ENCODE measurements at regions not wholly inside any gene's neighbourhood (a gene's known extent, or its start where the extent isn't known, plus 50 kb on each side); places are given as distances from the start of the nearest gene placed in this dataset.

DNA sequence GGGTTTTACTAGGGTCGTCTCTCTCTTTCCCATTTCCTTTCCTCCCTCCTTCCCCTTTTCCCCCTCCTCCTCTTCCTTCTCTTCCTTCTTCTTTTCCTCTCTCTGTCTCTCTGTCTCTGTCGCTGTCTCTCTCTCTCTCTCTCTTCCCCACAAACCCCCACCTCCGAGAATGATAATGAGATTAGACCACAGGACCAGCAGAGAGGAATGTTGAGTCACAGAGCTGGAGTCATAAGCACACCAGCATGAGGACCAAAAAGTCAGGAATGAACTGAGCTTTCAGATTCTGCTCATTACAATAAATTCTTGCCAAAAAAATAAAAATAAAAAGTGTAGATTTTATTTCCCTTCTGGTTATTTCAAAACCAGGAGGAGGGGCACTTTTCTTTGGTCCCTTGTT is 377.4 kb downstream of the LTN1 start:
- H3K36me3 ChIP-seq = no peaks in the 10 kb centered on the region
- no peak overlapping the region for H3K27ac ChIP-seq
- H3K4me1 ChIP-seq (ENCODE audit: control insufficient read depth in 1 of 2, low read depth in 2 of 2) = peaks cover 6 to 10% of the 10 kb centered on the region in 2 donors
- H3K9me3 ChIP-seq = peaks cover 2% of the 10 kb centered on the region
- DNase-seq (ENCODE audit: low spot score) = no peak
- ATAC-seq (ENCODE audit: insufficient number of reproducible peaks, low FRiP score, low read depth) = no peak
- H3K4me3 ChIP-seq = no peak overlapping the region
- H3K27me3 ChIP-seq (replicated peaks; ENCODE audit: insufficient read depth) = no peaks in the 10 kb centered on the region
- TF ChIP-seq, protein P1, sequence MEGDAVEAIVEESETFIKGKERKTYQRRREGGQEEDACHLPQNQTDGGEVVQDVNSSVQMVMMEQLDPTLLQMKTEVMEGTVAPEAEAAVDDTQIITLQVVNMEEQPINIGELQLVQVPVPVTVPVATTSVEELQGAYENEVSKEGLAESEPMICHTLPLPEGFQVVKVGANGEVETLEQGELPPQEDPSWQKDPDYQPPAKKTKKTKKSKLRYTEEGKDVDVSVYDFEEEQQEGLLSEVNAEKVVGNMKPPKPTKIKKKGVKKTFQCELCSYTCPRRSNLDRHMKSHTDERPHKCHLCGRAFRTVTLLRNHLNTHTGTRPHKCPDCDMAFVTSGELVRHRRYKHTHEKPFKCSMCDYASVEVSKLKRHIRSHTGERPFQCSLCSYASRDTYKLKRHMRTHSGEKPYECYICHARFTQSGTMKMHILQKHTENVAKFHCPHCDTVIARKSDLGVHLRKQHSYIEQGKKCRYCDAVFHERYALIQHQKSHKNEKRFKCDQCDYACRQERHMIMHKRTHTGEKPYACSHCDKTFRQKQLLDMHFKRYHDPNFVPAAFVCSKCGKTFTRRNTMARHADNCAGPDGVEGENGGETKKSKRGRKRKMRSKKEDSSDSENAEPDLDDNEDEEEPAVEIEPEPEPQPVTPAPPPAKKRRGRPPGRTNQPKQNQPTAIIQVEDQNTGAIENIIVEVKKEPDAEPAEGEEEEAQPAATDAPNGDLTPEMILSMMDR (IDR thresholded peaks at IDR 0.05) = no peak

DNA sequence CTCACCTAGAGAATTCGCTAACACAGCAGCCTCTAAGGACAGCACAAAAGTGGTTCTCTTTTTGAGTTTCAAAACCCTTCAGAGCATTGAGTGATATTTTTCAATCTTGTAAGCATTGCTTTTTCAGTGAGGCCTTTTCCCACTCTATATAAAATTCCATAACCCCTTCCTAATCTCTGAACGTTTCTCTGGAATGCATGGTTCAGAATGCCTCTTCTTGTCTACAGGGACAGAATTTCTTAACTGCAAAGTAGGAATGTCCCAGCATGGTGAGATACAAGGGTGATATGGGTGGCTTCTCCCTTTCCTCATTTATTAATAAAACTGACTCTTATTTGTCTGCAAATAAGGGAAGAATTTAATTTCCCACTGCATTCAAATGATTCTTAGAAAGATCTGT is 377.9 kb downstream of the LTN1 start:
- Histone ChIP-seq H3K4me1 (ENCODE audit: control insufficient read depth in 1 of 2, low read depth in 2 of 2) (peaks cover 6 to 10% of the 10 kb centered on the region in 2 donors), H3K9me3 (peaks cover 3% of the 10 kb centered on the region), H3K36me3 (no peaks in the 10 kb centered on the region), H3K27ac (no peak overlapping the region), H3K27me3 (replicated peaks; ENCODE audit: insufficient read depth) (no peaks in the 10 kb centered on the region), H3K4me3 (no peak overlapping the region)
- ATAC-seq (ENCODE audit: insufficient number of reproducible peaks, low FRiP score, low read depth) (no peak), DNase-seq (ENCODE audit: low spot score) (no peak)
- TF ChIP-seq, protein P1 (IDR thresholded peaks at IDR 0.05) = no peak

DNA sequence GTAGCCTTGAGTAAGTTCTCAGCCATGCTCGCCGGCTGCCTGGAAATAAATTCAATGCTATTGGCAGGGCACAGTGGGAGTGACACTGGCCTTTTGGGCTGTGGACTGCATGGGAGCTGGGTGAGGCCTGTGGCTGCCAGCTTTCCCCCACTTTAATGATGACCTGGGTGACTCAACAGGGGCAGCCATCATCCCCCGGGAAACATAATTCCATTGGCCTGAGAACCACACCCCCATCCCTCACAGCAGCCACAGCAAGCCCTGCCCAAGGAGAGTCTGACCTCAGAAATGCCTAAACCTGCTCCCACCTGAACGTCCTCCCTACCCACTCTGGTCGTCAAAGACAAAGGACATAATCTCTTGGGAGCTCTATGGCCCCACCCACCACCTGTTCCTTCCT is 384.0 kb downstream of the LTN1 start:
- no peak for DNase-seq (ENCODE audit: low spot score)
- peaks cover 3% of the 10 kb centered on the region for H3K9me3 ChIP-seq
- no peaks in the 10 kb centered on the region for H3K36me3 ChIP-seq
- no peaks in the 10 kb centered on the region for H3K4me1 ChIP-seq (ENCODE audit: control insufficient read depth in 1 of 2, low read depth in 2 of 2)
- no peaks in the 10 kb centered on the region for H3K27me3 ChIP-seq (replicated peaks; ENCODE audit: insufficient read depth)
- ATAC-seq (ENCODE audit: insufficient number of reproducible peaks, low FRiP score, low read depth) = no peak
- H3K27ac ChIP-seq = no peak overlapping the region
- TF ChIP-seq, protein P1 (IDR thresholded peaks at IDR 0.05) = no peak
- H3K4me3 ChIP-seq = no peak overlapping the region

DNA sequence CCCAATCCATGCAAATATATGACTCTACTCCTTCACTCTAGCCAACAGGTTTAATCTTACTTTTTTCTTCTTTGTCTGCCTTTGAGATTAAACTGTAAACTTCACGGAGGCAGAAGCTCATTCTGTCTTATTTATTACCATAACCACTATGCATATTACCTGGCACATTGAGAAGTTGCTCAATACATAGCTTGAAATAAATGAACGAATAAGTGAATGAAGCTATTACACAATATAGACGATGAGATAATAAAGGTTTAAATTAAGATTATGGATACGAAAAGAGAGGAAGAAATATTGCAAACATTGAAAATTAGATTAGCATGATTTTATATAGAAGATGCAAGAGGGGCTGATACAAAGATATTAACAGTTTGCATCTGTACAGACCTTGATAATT is 385.1 kb downstream of the LTN1 start:
- Histone ChIP-seq H3K9me3 (peaks cover 3% of the 10 kb centered on the region), H3K27me3 (replicated peaks; ENCODE audit: insufficient read depth) (no peaks in the 10 kb centered on the region), H3K27ac (no peak overlapping the region), H3K4me3 (no peak overlapping the region), H3K36me3 (no peaks in the 10 kb centered on the region), H3K4me1 (ENCODE audit: control insufficient read depth in 1 of 2, low read depth in 2 of 2) (no peaks in the 10 kb centered on the region)
- DNase-seq (ENCODE audit: low spot score) (no peak), ATAC-seq (ENCODE audit: insufficient number of reproducible peaks, low FRiP score, low read depth) (no peak)
- TF ChIP-seq, protein P1 (IDR thresholded peaks at IDR 0.05) = no peak

DNA sequence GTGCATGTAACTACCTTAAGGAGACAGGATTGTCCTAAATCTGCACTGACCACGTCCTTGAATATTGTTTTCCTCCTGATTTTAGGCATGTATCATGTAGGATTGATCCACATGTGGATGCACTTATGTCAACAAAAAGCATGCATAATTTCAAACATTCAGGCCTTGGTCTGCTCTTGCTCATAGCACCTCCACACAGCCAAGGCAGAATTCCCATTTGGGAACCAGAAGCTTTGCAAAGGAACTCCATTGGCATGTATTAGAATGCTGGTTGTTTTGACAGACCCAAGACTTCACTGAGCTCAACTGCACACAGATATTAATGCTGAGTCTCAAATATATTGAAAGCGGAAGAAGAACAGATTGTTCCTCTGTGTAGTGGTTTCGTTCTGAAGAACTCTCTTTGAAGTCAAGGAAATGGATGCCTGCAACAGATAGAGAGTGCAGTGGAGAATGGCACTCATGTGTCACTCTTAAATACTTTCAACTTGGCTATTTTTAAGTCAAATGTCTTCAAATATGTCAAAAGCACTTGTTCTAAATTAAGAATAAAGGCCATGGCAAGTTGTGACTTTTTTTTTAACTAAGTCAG is 387.6 kb downstream of the LTN1 start:
- DNase-seq (ENCODE audit: low spot score) = no peak
- no peak for ATAC-seq (ENCODE audit: insufficient number of reproducible peaks, low FRiP score, low read depth)
- TF ChIP-seq, protein P1 (IDR thresholded peaks at IDR 0.05) = no peak
- Histone ChIP-seq H3K36me3 (no peaks in the 10 kb centered on the region), H3K4me3 (no peak overlapping the region), H3K27ac (no peak overlapping the region), H3K4me1 (ENCODE audit: control insufficient read depth in 1 of 2, low read depth in 2 of 2) (no peaks in the 10 kb centered on the region), H3K9me3 (peaks cover 5% of the 10 kb centered on the region), H3K27me3 (replicated peaks; ENCODE audit: insufficient read depth) (no peaks in the 10 kb centered on the region)

Measured in thoracic aorta (tissue), 2 donors.